ENCODE measurements at regions not wholly inside any gene's neighbourhood (a gene's known extent, or its start where the extent isn't known, plus 50 kb on each side); places are given as distances from the start of the nearest gene placed in this dataset.

DNA sequence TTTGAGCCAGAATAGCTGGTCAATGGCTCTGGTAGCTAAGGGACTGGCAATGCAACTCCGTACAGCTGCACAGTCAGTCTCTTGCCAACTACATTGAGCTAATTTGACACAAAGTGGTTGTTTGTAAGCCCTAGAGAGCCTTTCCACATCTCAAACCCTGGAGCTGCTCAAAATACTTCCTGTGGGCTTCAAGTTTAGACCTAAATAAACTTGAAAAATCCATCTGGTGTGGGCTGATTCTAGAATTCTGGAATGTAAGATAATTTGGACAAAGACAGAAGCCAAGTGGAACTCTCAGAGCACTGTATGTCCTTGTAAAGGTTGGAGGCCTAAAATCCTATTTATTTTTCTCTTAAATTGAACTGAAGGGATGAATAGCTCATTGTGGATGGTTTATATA, 380.8 kb downstream of the SPRY1 start:
- DNase-seq (ENCODE audit: low read depth): no peak
- no peak overlapping the region for H3K4me3 ChIP-seq (ENCODE audit: low read depth, low read length)
- H3K36me3 ChIP-seq (ENCODE audit: control insufficient read depth, insufficient read depth, low read length): no peaks in the 10 kb centered on the region
- no peak for TF ChIP-seq CTCF (IDR thresholded peaks at IDR 0.05; ENCODE audit: insufficient read depth, low read length, poor library complexity, severe bottlenecking)
- no peaks in the 10 kb centered on the region for H3K27me3 ChIP-seq (ENCODE audit: control insufficient read depth, insufficient read depth, low read length)

DNA sequence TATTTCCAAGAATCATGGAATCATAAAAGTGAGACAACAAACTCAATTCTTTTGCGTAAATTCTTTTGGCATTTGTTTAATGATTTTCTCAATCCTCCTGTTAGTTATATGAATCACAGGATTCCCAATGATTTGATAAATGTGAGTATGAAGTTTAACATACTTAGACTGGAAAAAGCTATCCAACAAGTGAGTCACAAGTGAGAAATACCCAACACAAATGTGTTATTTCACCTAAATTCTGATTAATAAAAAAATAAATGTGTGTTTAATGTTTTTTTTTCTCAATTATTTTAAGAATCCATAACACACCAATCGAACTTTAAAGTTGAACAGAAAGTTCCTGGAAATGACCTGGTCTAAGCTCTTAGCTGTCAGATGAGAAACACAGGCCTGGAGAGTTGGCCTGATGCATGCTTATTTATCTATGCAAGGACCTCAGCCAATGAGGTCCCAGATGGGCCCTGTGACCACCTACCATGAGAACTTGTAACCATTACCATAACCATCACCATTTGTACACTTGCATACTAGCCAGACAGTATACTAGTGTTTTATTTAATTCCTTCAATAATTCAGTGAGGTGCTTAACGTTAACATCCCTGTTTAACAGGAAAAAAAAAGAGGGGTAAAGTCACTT, 386.7 kb downstream of the SPRY1 start:
- DNase-seq (ENCODE audit: low read depth): no peak

DNA sequence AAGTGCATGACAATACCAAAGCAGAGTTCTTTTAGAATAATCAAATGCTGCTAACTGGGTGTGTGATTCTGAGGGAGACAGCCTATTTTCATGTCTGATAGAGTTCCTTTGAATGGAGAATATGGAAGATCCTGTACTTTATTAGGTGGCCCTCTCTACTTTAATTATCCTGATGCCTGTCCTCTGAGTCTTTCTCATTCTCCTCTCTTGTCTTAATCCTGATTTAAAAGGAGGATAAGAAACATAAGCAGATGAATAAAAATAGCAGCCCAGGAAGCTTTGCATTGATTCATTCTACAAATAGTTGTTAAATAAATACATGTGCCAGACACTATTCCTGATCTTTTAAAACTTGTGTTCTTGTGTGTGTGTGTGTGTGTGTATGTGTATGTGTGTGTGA, 387.3 kb downstream of the SPRY1 start:
- no peak for TF ChIP-seq CTCF (IDR thresholded peaks at IDR 0.05; ENCODE audit: insufficient read depth, low read length, poor library complexity, severe bottlenecking)
- Histone ChIP-seq H3K36me3 (ENCODE audit: control insufficient read depth, insufficient read depth, low read length) (no peaks in the 10 kb centered on the region), H3K27me3 (ENCODE audit: control insufficient read depth, insufficient read depth, low read length) (no peaks in the 10 kb centered on the region), H3K4me3 (ENCODE audit: low read depth, low read length) (no peak overlapping the region)
- DNase-seq (ENCODE audit: low read depth): no peak

More for the DNA sequence above, 386.7 kb downstream of the SPRY1 start:
- Histone ChIP-seq H3K27me3 (ENCODE audit: control insufficient read depth, insufficient read depth, low read length) (no peaks in the 10 kb centered on the region), H3K4me3 (ENCODE audit: low read depth, low read length) (no peak overlapping the region), H3K36me3 (ENCODE audit: control insufficient read depth, insufficient read depth, low read length) (no peaks in the 10 kb centered on the region)
- no peak for TF ChIP-seq CTCF (IDR thresholded peaks at IDR 0.05; ENCODE audit: insufficient read depth, low read length, poor library complexity, severe bottlenecking)

DNA sequence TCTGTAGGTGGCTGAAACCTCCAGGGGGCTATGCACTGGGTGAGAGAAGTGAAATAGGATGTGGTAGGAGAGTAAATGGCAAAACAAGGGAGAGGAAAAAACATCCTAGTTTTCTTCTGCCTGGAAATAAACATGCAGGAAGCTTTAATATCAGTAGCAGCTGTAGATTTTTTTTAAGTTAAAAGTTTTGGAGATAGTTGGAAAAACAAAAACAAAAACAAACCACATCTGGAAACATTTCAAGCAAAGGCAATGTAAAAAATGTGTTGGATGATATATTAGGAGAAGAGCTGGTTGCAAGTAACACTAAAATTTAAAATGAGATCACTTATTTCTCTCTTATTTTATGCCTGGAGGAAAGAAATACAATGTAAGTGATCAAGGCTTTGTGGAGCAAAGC, 388.0 kb downstream of the SPRY1 start:
- TF ChIP-seq CTCF (IDR thresholded peaks at IDR 0.05; ENCODE audit: insufficient read depth, low read length, poor library complexity, severe bottlenecking): no peak
- DNase-seq (ENCODE audit: low read depth): no peak
- no peak overlapping the region for H3K4me3 ChIP-seq (ENCODE audit: low read depth, low read length)
- H3K36me3 ChIP-seq (ENCODE audit: control insufficient read depth, insufficient read depth, low read length): no peaks in the 10 kb centered on the region
- no peaks in the 10 kb centered on the region for H3K27me3 ChIP-seq (ENCODE audit: control insufficient read depth, insufficient read depth, low read length)

DNA sequence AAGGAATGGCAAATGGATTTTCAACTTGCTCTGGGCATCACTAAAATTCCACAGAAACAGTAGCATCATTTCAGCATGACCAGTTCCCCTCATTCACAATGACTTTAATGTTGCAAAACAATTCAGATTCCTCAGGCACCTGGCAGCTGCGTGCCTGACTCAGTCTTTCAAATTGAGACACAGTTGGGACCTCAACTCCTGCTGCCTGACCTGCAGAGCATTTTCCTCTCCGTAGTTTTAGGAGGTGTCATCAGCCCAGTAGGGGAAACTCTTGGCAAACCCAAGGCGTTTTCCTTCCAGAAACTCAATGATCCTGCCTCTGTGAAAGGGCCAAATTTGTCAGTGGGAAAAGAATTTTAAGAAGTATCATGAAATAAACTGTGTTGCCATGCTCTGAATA, 388.9 kb downstream of the SPRY1 start:
- no peak for TF ChIP-seq CTCF (IDR thresholded peaks at IDR 0.05; ENCODE audit: insufficient read depth, low read length, poor library complexity, severe bottlenecking)
- Histone ChIP-seq H3K4me3 (ENCODE audit: low read depth, low read length) (no peak overlapping the region), H3K27me3 (ENCODE audit: control insufficient read depth, insufficient read depth, low read length) (no peaks in the 10 kb centered on the region), H3K36me3 (ENCODE audit: control insufficient read depth, insufficient read depth, low read length) (no peaks in the 10 kb centered on the region)
- DNase-seq (ENCODE audit: low read depth): peak; percentile 35
